CD4-positive, alpha-beta T cell (primary cell): ENCODE measurements at regions not wholly inside any gene's neighbourhood (a gene's known extent, or its start where the extent isn't known, plus 50 kb on each side); places are given as distances from the start of the nearest gene placed in this dataset.

ENCODE experiments used
- ATAC-seq: fragments of 200-7000 bp; cut with Tn5 transposase; one replicate; pipeline ENCODE4 v1.10.0; 2022; ENCODE audit warnings: mild to moderate bottlenecking; ENCODE audit not compliant: poor library complexity
- CTCF ChIA-PET: fragments of 350-600 bp; sonication (Branson Sonifier 250); formaldehyde crosslinking; loops from one replicate; lab custom pipeline; 2021; ENCODE audit warnings: antibody characterized with exemption, inconsistent platforms; lab: Charles Lee
- POLR2A ChIA-PET: fragments of 350-600 bp; sonication (Branson Sonifier 250); formaldehyde crosslinking; loops from one replicate; lab custom pipeline; 2021; ENCODE audit warnings: antibody characterized with exemption, inconsistent platforms; lab: Charles Lee
- DNase-seq, 14 experiments: peaks; one replicate each; pipeline ENCODE4 v3.0.0-alpha.2; 2013 to 2020; ENCODE audit warnings: mixed read lengths in 2 of 14
- H3K27ac ChIP-seq, 2 donors: one replicate each; pipeline versions ENCODE4 v1.5.1 to v1.7.0; 2013; ENCODE audit warnings: low read length in 2 of 2, low read depth in 1 of 2, mild to moderate bottlenecking in 1 of 2
- H3K27me3 ChIP-seq, 2 experiments: 1 replicate in 1 of 2; 2 replicates in 1 of 2; pipeline versions ENCODE4 v1.6.1 to v1.7.0; 2013; ENCODE audit warnings: low read length in 2 of 2, control low read depth in 1 of 2, mild to moderate bottlenecking in 1 of 2, moderate library complexity in 1 of 2; ENCODE audit not compliant: insufficient read depth in 2 of 2, control insufficient read depth in 1 of 2
- H3K36me3 ChIP-seq: one replicate; pipeline ENCODE4 v1.6.1; 2013; ENCODE audit warnings: low read length, control low read depth; ENCODE audit not compliant: insufficient read depth
- H3K4me1 ChIP-seq: one replicate; pipeline ENCODE4 v1.6.1; 2013; ENCODE audit warnings: low read length, control low read depth; ENCODE audit not compliant: insufficient read depth
- H3K4me3 ChIP-seq: one replicate; pipeline ENCODE4 v1.5.1; 2013; ENCODE audit warnings: mild to moderate bottlenecking, low read length, moderate library complexity
- H3K9me3 ChIP-seq, 2 experiments: 1 replicate in 1 of 2; 2 replicates in 1 of 2; pipeline versions ENCODE4 v1.6.1 to v1.7.0; 2013; ENCODE audit warnings: low read length in 2 of 2, mild to moderate bottlenecking in 2 of 2, control low read depth in 1 of 2, moderate library complexity in 1 of 2; ENCODE audit not compliant: control insufficient read depth in 1 of 2, insufficient read depth in 1 of 2
- H3K27ac Mint-ChIP-seq: one replicate; pipeline ENCODE4 v1.8.0; 2020; ENCODE audit warnings: mixed read lengths
- H3K27me3 Mint-ChIP-seq: one replicate; pipeline ENCODE4 v1.8.0; 2021; ENCODE audit warnings: mixed read lengths
- H3K36me3 Mint-ChIP-seq: one replicate; pipeline ENCODE4 v1.8.0; 2021; ENCODE audit warnings: low read depth, mixed read lengths
- H3K4me1 Mint-ChIP-seq: one replicate; pipeline ENCODE4 v1.8.0; 2021; ENCODE audit warnings: low read depth, mixed read lengths
- H3K4me3 Mint-ChIP-seq: one replicate; pipeline ENCODE4 v1.8.0; 2020; ENCODE audit warnings: mild to moderate bottlenecking, mixed read lengths
- H3K9me3 Mint-ChIP-seq: one replicate; pipeline ENCODE4 v1.8.0; 2020; ENCODE audit warnings: mixed read lengths
- intact Hi-C, 2 experiments: fragments of 100-400 bp; cut with DNase I in 1 of 2; cut with micrococcal nuclease in 1 of 2; formaldehyde crosslinking; loops; one replicate each; pipeline versions ENCODE4 v1.15.1 to v1.9.0; 2023 to 2025; cut with DNase I, micrococcal nuclease
- TF ChIP-seq, protein P1 (sequence below): fragments of 200-600 bp; IDR thresholded peaks from one replicate; pipeline ENCODE4 v1.8.0; 2022; ENCODE audit warnings: antibody characterized with exemption, mild to moderate bottlenecking

DNA sequence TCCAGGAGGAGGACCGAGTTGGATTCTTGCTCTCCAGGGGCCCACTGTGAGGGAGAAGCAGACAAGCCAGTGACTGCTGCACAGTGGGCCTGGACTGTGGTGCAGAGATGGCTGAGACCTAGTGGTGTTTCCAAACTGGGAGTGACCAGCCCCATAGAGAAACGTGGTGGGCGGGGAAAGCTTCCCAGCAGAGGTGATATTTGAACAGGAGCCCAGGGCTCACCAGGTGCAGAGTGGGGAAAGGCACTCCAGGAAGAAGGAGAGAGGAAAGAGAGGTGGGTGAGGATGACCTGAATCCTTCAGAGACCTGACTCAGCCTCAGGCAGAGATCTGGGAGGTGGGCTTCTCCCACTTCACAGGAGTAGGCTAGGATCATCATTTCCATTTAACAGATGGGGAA, 52.1 kb upstream of the RASD2 start:
- Mint-ChIP-seq H3K27me3 (peaks cover 33% of the 10 kb centered on the region), H3K4me1 (no peaks in the 10 kb centered on the region), H3K9me3 (no peaks in the 10 kb centered on the region), H3K4me3 (no peak overlapping the region), H3K27ac (no peak overlapping the region), H3K36me3 (no peaks in the 10 kb centered on the region)
- Histone ChIP-seq H3K27me3 (peaks cover 1 to 7% of the 10 kb centered on the region in 2 experiments), H3K4me3 (no peak overlapping the region), H3K36me3 (no peaks in the 10 kb centered on the region), H3K9me3 (no peaks in the 10 kb centered on the region), H3K4me1 (no peaks in the 10 kb centered on the region), H3K27ac (no peak overlapping the region)
- TF ChIP-seq, protein P1, sequence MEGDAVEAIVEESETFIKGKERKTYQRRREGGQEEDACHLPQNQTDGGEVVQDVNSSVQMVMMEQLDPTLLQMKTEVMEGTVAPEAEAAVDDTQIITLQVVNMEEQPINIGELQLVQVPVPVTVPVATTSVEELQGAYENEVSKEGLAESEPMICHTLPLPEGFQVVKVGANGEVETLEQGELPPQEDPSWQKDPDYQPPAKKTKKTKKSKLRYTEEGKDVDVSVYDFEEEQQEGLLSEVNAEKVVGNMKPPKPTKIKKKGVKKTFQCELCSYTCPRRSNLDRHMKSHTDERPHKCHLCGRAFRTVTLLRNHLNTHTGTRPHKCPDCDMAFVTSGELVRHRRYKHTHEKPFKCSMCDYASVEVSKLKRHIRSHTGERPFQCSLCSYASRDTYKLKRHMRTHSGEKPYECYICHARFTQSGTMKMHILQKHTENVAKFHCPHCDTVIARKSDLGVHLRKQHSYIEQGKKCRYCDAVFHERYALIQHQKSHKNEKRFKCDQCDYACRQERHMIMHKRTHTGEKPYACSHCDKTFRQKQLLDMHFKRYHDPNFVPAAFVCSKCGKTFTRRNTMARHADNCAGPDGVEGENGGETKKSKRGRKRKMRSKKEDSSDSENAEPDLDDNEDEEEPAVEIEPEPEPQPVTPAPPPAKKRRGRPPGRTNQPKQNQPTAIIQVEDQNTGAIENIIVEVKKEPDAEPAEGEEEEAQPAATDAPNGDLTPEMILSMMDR = no peak
- ATAC-seq (no peak), DNase-seq (no peak)
- intact Hi-C loops = no loop called here
- CTCF ChIA-PET = no interaction called here
- POLR2A ChIA-PET = no interaction called here

DNA sequence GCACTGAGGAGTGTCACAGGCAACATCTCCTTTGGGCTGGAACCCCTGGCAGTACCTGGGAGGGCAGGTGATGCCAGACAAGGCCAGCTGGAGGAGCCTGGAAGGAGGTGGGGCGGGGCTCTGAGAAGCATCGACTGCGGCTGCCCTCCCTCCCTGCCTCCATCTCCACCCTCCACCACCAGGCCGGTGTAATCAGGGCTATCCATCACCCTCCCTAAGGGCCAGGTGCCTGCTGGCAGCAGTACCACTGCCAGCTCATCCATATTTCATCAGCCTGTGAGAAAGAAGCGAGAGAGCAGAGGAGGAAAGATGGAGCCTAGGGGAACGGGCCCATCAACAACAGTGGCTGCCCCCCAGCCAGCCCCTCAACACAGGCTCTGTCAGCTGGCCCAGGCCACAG, 51.4 kb upstream of the RASD2 start:
- CTCF ChIA-PET = no interaction called here
- no peaks in the 10 kb centered on the region for H3K9me3 ChIP-seq
- peaks cover 4 to 7% of the 10 kb centered on the region in 2 experiments for H3K27me3 ChIP-seq
- TF ChIP-seq, protein P1 = no peak
- ATAC-seq = no peak
- no peaks in the 10 kb centered on the region for H3K36me3 ChIP-seq
- H3K27ac ChIP-seq = no peak overlapping the region
- Mint-ChIP-seq H3K4me1 (no peaks in the 10 kb centered on the region), H3K27ac (no peak overlapping the region), H3K4me3 (no peak overlapping the region), H3K27me3 (peaks cover 37% of the 10 kb centered on the region), H3K36me3 (no peaks in the 10 kb centered on the region), H3K9me3 (no peaks in the 10 kb centered on the region)
- intact Hi-C loops = no loop called here
- POLR2A ChIA-PET = no interaction called here
- DNase-seq = no peak
- no peak overlapping the region for H3K4me3 ChIP-seq
- no peaks in the 10 kb centered on the region for H3K4me1 ChIP-seq
